ENCODE measurements at regions not wholly inside any gene's neighbourhood (a gene's known extent, or its start where the extent isn't known, plus 50 kb on each side); places are given as distances from the start of the nearest gene placed in this dataset.

GRCh38 chr2:236656166-236656565, 86.5 kb downstream of the ACKR3 start:
- no peak for TF ChIP-seq ZFX (IDR thresholded peaks at IDR 0.05; ENCODE audit: borderline replicate concordance)
- TF ChIP-seq CTCF (IDR thresholded peaks at IDR 0.05): no peak
- no peak overlapping the region for H3K27ac ChIP-seq

GRCh38 chr2:236656721-236657120, 87.1 kb downstream of the ACKR3 start:
- H3K27ac ChIP-seq: no peak overlapping the region
- TF ChIP-seq CTCF (IDR thresholded peaks at IDR 0.05) (no peak), ZFX (IDR thresholded peaks at IDR 0.05; ENCODE audit: borderline replicate concordance) (no peak)

GRCh38 chr2:236657215-236657614, 87.6 kb downstream of the ACKR3 start:
- H3K27ac ChIP-seq: no peak overlapping the region
- TF ChIP-seq ZFX (IDR thresholded peaks at IDR 0.05; ENCODE audit: borderline replicate concordance) (no peak), CTCF (IDR thresholded peaks at IDR 0.05) (no peak)

GRCh38 chr2:236657801-236658200, 88.2 kb downstream of the ACKR3 start:
- TF ChIP-seq CTCF (IDR thresholded peaks at IDR 0.05) (no peak), ZFX (IDR thresholded peaks at IDR 0.05; ENCODE audit: borderline replicate concordance) (no peak)
- no peak overlapping the region for H3K27ac ChIP-seq

GRCh38 chr2:236658974-236659757, 89.5 kb downstream of the ACKR3 start:
- H3K27ac ChIP-seq: no peak overlapping the region
- TF ChIP-seq ZFX (IDR thresholded peaks at IDR 0.05; ENCODE audit: borderline replicate concordance): no peak
- TF ChIP-seq CTCF (IDR thresholded peaks at IDR 0.05): no peak

GRCh38 chr2:236659758-236660150, 90.1 kb downstream of the ACKR3 start:
- H3K27ac ChIP-seq: no peak overlapping the region

More at GRCh38 chr2:236659758-236660150, 90.1 kb downstream of the ACKR3 start:
- TF ChIP-seq CTCF (IDR thresholded peaks at IDR 0.05) (no peak), ZFX (IDR thresholded peaks at IDR 0.05; ENCODE audit: borderline replicate concordance) (no peak)

All from 22Rv1 (cell line).